Breast epithelium (tissue), 4 donors: ENCODE measurements at regions not wholly inside any gene's neighbourhood (a gene's known extent, or its start where the extent isn't known, plus 50 kb on each side); places are given as distances from the start of the nearest gene placed in this dataset.

ENCODE experiments used
- DNase-seq, 2 donors: peaks; one replicate each; pipeline ENCODE4 v3.0.0-alpha.2; 2019; ENCODE audit warnings: low spot score in 2 of 2
- H3K27ac ChIP-seq, 2 donors: fragments of 200-600 bp; sonication (generic) in 1 of 2; one replicate each; pipeline ENCODE4 v1.5.1; 2016 to 2019; ENCODE audit warnings: mild to moderate bottlenecking in 1 of 2
- H3K27me3 ChIP-seq, 2 donors: fragments of 200-600 bp; sonication (generic) in 1 of 2; one replicate each; pipeline versions ENCODE4 v1.5.1 to v1.6.0; 2017 to 2019; ENCODE audit warnings: control low read depth in 1 of 2, mild to moderate bottlenecking in 1 of 2
- H3K36me3 ChIP-seq: fragments of 200-600 bp; one replicate; pipeline ENCODE4 v1.5.1; 2019
- H3K4me1 ChIP-seq, 2 donors: fragments of 200-600 bp; sonication (generic); one replicate each; pipeline ENCODE4 v1.5.1; 2016 to 2019; ENCODE audit warnings: control low read depth in 1 of 2
- H3K4me3 ChIP-seq, 3 donors: fragments of 200-600 bp; sonication (generic); 1 replicate in 2 of 3; 2 replicates in 1 of 3; pipeline ENCODE4 v1.5.1; 2016 to 2019; ENCODE audit warnings: mild to moderate bottlenecking in 3 of 3, moderate library complexity in 2 of 3
- H3K9me3 ChIP-seq, 2 donors: fragments of 200-600 bp; sonication (generic) in 1 of 2; one replicate each; pipeline ENCODE4 v1.5.1; 2016 to 2019; ENCODE audit warnings: control low read depth in 1 of 2
- POLR2A ChIP-seq: fragments of 450-650 bp; IDR thresholded peaks from one replicate; pipeline ENCODE4 v1.6.1; 2016; ENCODE audit warnings: antibody characterized with exemption, mild to moderate bottlenecking, moderate library complexity
- POLR2AphosphoS5 ChIP-seq, 3 donors: sonication (generic); formaldehyde crosslinking; IDR thresholded peaks; one replicate each; pipeline ENCODE4 v1.6.1; 2017; ENCODE audit warnings: antibody characterized with exemption in 3 of 3
- intact Hi-C: fragments of 100-400 bp; cut with DNase I; formaldehyde crosslinking; loops from one replicate; pipeline ENCODE4 v1.15.1; 2023; ENCODE audit warnings: low total_unique reads
- TF ChIP-seq, protein P1 (sequence below), 3 donors: fragments of 450-650 bp; IDR thresholded peaks; one replicate each; pipeline ENCODE4 v1.5.1; 2016 to 2017; ENCODE audit warnings: antibody characterized with exemption in 3 of 3, mild to moderate bottlenecking in 3 of 3, moderate library complexity in 3 of 3

DNA sequence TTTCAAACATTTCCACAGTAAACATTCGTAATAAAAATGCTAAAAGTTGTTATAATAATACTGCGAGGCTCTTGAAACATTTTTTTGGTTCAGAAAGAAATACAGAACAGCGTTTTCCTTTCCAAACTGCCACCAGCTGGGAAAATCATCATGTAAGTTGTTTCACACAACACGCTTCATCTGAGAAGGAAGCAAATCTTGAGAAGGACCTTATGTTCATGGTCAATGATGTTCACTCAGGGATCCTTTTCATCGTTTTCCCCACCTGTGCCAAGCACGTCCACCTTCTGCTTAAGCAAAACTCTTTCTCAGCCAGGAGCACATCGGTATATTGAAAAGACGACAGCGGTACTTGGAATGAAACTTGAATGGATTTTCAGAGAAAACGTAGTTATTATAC, 274.5 kb upstream of the ELAC2 start:
- Histone ChIP-seq H3K36me3 (no peaks in the 10 kb centered on the region), H3K4me3 (no peak overlapping the region), H3K4me1 (no peaks in the 10 kb centered on the region), H3K27me3 (no peaks in the 10 kb centered on the region), H3K27ac (peak overlapping the region in 1 of 2 donors; percentile 66), H3K9me3 (no peaks in the 10 kb centered on the region)
- intact Hi-C loops = loop anchor here (10.0 kb wide), 1 partner anchor 1743 kb away; no protein-coding TSS in a partner anchor
- no peak for DNase-seq
- TF ChIP-seq POLR2A (no peak), POLR2AphosphoS5 (IDR thresholded peaks at IDR 0.05) (no peak)

DNA sequence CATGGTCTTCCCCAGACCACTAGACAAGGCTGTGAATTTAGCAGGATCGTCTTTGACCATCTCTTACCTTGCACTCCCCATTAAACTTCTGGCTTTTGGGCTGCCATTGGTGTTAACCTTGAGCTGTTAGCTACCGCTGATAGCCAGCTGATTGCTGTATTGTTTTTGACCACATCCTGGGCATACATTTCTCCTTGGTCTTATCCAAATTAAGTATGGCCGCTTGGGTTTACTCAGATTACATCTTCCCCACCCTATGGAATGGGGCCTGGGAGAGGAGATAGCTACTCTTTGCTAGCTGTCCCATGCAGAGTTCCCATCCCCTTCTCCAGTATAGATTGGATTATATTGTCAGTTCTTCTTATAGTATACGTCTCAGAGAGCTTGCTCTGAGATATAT, 270.4 kb upstream of the ELAC2 start:
- no peaks in the 10 kb centered on the region for H3K4me1 ChIP-seq
- intact Hi-C loops = no loop called here
- H3K9me3 ChIP-seq = no peaks in the 10 kb centered on the region
- H3K4me3 ChIP-seq = no peak overlapping the region
- DNase-seq = no peak
- TF ChIP-seq, protein P1, sequence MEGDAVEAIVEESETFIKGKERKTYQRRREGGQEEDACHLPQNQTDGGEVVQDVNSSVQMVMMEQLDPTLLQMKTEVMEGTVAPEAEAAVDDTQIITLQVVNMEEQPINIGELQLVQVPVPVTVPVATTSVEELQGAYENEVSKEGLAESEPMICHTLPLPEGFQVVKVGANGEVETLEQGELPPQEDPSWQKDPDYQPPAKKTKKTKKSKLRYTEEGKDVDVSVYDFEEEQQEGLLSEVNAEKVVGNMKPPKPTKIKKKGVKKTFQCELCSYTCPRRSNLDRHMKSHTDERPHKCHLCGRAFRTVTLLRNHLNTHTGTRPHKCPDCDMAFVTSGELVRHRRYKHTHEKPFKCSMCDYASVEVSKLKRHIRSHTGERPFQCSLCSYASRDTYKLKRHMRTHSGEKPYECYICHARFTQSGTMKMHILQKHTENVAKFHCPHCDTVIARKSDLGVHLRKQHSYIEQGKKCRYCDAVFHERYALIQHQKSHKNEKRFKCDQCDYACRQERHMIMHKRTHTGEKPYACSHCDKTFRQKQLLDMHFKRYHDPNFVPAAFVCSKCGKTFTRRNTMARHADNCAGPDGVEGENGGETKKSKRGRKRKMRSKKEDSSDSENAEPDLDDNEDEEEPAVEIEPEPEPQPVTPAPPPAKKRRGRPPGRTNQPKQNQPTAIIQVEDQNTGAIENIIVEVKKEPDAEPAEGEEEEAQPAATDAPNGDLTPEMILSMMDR (IDR thresholded peaks at IDR 0.05) = no peak
- TF ChIP-seq POLR2A (no peak), POLR2AphosphoS5 (IDR thresholded peaks at IDR 0.05) (no peak)
- no peaks in the 10 kb centered on the region for H3K27me3 ChIP-seq
- H3K36me3 ChIP-seq = no peaks in the 10 kb centered on the region
- no peak overlapping the region for H3K27ac ChIP-seq

- H3K9me3 ChIP-seq = no peaks in the 10 kb centered on the region
- intact Hi-C loops = no loop called here
- H3K27ac ChIP-seq = no peak overlapping the region
- no peak for TF ChIP-seq POLR2AphosphoS5 (IDR thresholded peaks at IDR 0.05)
- no peak for TF ChIP-seq POLR2A
- TF ChIP-seq, protein P1 (IDR thresholded peaks at IDR 0.05) = no peak
- no peak overlapping the region for H3K4me3 ChIP-seq
- DNase-seq = no peak
- H3K27me3 ChIP-seq = no peaks in the 10 kb centered on the region
- H3K4me1 ChIP-seq = no peaks in the 10 kb centered on the region
- no peaks in the 10 kb centered on the region for H3K36me3 ChIP-seq
Observed at GRCh38 chr17:13287226-13287625, 269.4 kb upstream of the ELAC2 start.

- intact Hi-C loops = no loop called here
- Histone ChIP-seq H3K36me3 (no peaks in the 10 kb centered on the region), H3K9me3 (no peaks in the 10 kb centered on the region), H3K4me1 (no peaks in the 10 kb centered on the region), H3K27me3 (no peaks in the 10 kb centered on the region), H3K27ac (no peak overlapping the region), H3K4me3 (no peak overlapping the region)
- no peak for TF ChIP-seq POLR2AphosphoS5 (IDR thresholded peaks at IDR 0.05)
- TF ChIP-seq, protein P1 (IDR thresholded peaks at IDR 0.05) = no peak
- no peak for TF ChIP-seq POLR2A
- no peak for DNase-seq
Observed at GRCh38 chr17:13283606-13284005, 265.8 kb upstream of the ELAC2 start.

GRCh38 chr17:13281626-13282025, 263.8 kb upstream of the ELAC2 start:
- Histone ChIP-seq H3K4me1 (no peaks in the 10 kb centered on the region), H3K4me3 (no peak overlapping the region), H3K27me3 (no peaks in the 10 kb centered on the region), H3K9me3 (no peaks in the 10 kb centered on the region), H3K27ac (no peak overlapping the region), H3K36me3 (no peaks in the 10 kb centered on the region)
- intact Hi-C loops = no loop called here
- TF ChIP-seq, protein P1 (IDR thresholded peaks at IDR 0.05) = no peak
- no peak for TF ChIP-seq POLR2A
- TF ChIP-seq POLR2AphosphoS5 (IDR thresholded peaks at IDR 0.05) = no peak
- DNase-seq = no peak

DNA sequence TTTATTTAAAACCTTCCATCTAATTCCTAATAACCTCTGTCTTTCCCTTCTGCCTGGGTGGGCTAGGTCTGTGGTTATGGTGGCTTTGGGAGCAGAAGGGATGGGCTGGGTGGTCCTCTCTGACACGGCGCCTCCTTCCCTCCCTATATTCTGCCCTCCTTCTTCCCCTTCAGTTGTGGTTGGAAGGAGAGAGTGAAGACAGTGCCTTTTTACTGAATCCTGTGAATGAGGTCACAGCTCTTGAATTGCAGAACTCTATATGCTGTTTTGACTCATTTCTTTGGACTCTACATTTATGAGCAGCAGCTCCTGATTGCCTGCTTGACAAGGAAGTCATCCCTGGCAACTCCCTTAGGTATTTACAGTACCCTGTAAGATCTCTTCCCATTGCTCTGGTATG, 256.0 kb upstream of the ELAC2 start:
- H3K27me3 ChIP-seq = peaks cover 0 to 8% of the 10 kb centered on the region in 2 donors
- TF ChIP-seq POLR2AphosphoS5 (IDR thresholded peaks at IDR 0.05) = no peak
- no peak for TF ChIP-seq POLR2A
- TF ChIP-seq, protein P1 (IDR thresholded peaks at IDR 0.05) = no peak
- no peak overlapping the region for H3K4me3 ChIP-seq
- H3K27ac ChIP-seq = no peak overlapping the region
- H3K36me3 ChIP-seq = no peaks in the 10 kb centered on the region
- H3K4me1 ChIP-seq = no peaks in the 10 kb centered on the region
- intact Hi-C loops = no loop called here
- DNase-seq = no peak
- no peaks in the 10 kb centered on the region for H3K9me3 ChIP-seq
